Vagina (tissue), 2 donors: ENCODE measurements at regions not wholly inside any gene's neighbourhood (a gene's known extent, or its start where the extent isn't known, plus 50 kb on each side); places are given as distances from the start of the nearest gene placed in this dataset.

ENCODE experiments used
- DNase-seq, 2 donors: peaks; one replicate each; pipeline ENCODE4 v3.0.0-alpha.2; 2017; ENCODE audit errors: extremely low spot score in 2 of 2
- H3K27ac ChIP-seq: fragments of 200-600 bp; sonication (generic); one replicate; pipeline ENCODE4 v1.5.1; 2019
- H3K27me3 ChIP-seq: fragments of 200-600 bp; sonication (generic); one replicate; pipeline ENCODE4 v1.5.1; 2019
- H3K36me3 ChIP-seq, 2 donors: fragments of 200-600 bp; sonication (generic); one replicate each; pipeline ENCODE4 v1.5.1; 2017 to 2019
- H3K4me1 ChIP-seq: fragments of 200-600 bp; sonication (generic); one replicate; pipeline ENCODE4 v1.5.1; 2019
- H3K4me3 ChIP-seq, 2 donors: fragments of 200-600 bp; sonication (generic); 1 replicate in 1 of 2; 2 replicates in 1 of 2; pipeline ENCODE4 v1.5.1; 2016 to 2019
- H3K9me3 ChIP-seq: fragments of 200-600 bp; sonication (generic); one replicate; pipeline ENCODE4 v1.5.1; 2019
- CTCF ChIP-seq, 3 experiments: fragments of 450-650 bp in 2 of 3; fragments of 200-600 bp in 1 of 3; sonication (generic) in 1 of 3; IDR thresholded peaks; one replicate each; pipeline ENCODE4 v1.5.1; 2017 to 2019; ENCODE audit warnings: antibody characterized with exemption in 3 of 3, mild to moderate bottlenecking in 2 of 3, moderate library complexity in 2 of 3
- POLR2A ChIP-seq, 2 donors: fragments of 450-650 bp; IDR thresholded peaks; one replicate each; pipeline ENCODE4 v1.6.1; 2017; ENCODE audit warnings: antibody characterized with exemption in 2 of 2, mild to moderate bottlenecking in 2 of 2, moderate library complexity in 2 of 2
- POLR2AphosphoS5 ChIP-seq, 2 donors: sonication (generic); formaldehyde crosslinking; IDR thresholded peaks; one replicate each; pipeline ENCODE4 v1.9.0; 2017; ENCODE audit warnings: antibody characterized with exemption in 2 of 2, mild to moderate bottlenecking in 2 of 2, low read depth in 1 of 2; ENCODE audit not compliant: insufficient read depth in 1 of 2
- intact Hi-C: fragments of 100-400 bp; cut with DNase I; formaldehyde crosslinking; loops from one replicate; pipeline ENCODE4 v1.15.1; 2023

- H3K27me3 ChIP-seq, result no peaks in the 10 kb centered on the region
- H3K9me3 ChIP-seq, result no peaks in the 10 kb centered on the region
- peaks cover 8% of the 10 kb centered on the region for H3K4me1 ChIP-seq
- TF ChIP-seq POLR2AphosphoS5 (IDR thresholded peaks at IDR 0.05; ENCODE audit: insufficient read depth in 1 of 2, low read depth in 1 of 2), result no peak
- TF ChIP-seq POLR2A (IDR thresholded peaks at IDR 0.05), result no peak
- no peak for TF ChIP-seq CTCF (IDR thresholded peaks at IDR 0.05)
- intact Hi-C loops, result no loop called here
- H3K36me3 ChIP-seq, result no peaks in the 10 kb centered on the region
- DNase-seq, result no peak
- H3K4me3 ChIP-seq, result no peak overlapping the region
- no peak overlapping the region for H3K27ac ChIP-seq
These were observed 636.1 kb downstream of the TMTC2 start for GRCh38 chr12:83322809-83323208.

- Histone ChIP-seq H3K4me3 (no peak overlapping the region), H3K9me3 (no peaks in the 10 kb centered on the region), H3K4me1 (peaks cover 8% of the 10 kb centered on the region), H3K36me3 (no peaks in the 10 kb centered on the region), H3K27me3 (no peaks in the 10 kb centered on the region), H3K27ac (no peak overlapping the region)
- TF ChIP-seq POLR2AphosphoS5 (IDR thresholded peaks at IDR 0.05; ENCODE audit: insufficient read depth in 1 of 2, low read depth in 1 of 2), result no peak
- TF ChIP-seq CTCF (IDR thresholded peaks at IDR 0.05), result no peak
- no peak for TF ChIP-seq POLR2A (IDR thresholded peaks at IDR 0.05)
- intact Hi-C loops, result no loop called here
- DNase-seq, result no peak
These were observed 635.3 kb downstream of the TMTC2 start for GRCh38 chr12:83321971-83322370.

GRCh38 chr12:83320350-83320749, 633.6 kb downstream of the TMTC2 start:
- Histone ChIP-seq H3K4me3 (no peak overlapping the region), H3K4me1 (peaks cover 8% of the 10 kb centered on the region), H3K27ac (no peak overlapping the region), H3K9me3 (no peaks in the 10 kb centered on the region), H3K27me3 (no peaks in the 10 kb centered on the region), H3K36me3 (no peaks in the 10 kb centered on the region)
- DNase-seq, result no peak
- TF ChIP-seq CTCF (IDR thresholded peaks at IDR 0.05) (no peak), POLR2A (IDR thresholded peaks at IDR 0.05) (no peak), POLR2AphosphoS5 (IDR thresholded peaks at IDR 0.05; ENCODE audit: insufficient read depth in 1 of 2, low read depth in 1 of 2) (no peak)
- intact Hi-C loops, result no loop called here

- H3K4me1 ChIP-seq, result peaks cover 8% of the 10 kb centered on the region
- H3K4me3 ChIP-seq, result no peak overlapping the region
- no peaks in the 10 kb centered on the region for H3K27me3 ChIP-seq
- H3K9me3 ChIP-seq, result no peaks in the 10 kb centered on the region
- no peaks in the 10 kb centered on the region for H3K36me3 ChIP-seq
- no peak overlapping the region for H3K27ac ChIP-seq
- intact Hi-C loops, result no loop called here
- TF ChIP-seq POLR2A (IDR thresholded peaks at IDR 0.05), result no peak
- no peak for TF ChIP-seq CTCF (IDR thresholded peaks at IDR 0.05)
- no peak for TF ChIP-seq POLR2AphosphoS5 (IDR thresholded peaks at IDR 0.05; ENCODE audit: insufficient read depth in 1 of 2, low read depth in 1 of 2)
- no peak for DNase-seq
These were observed 631.8 kb downstream of the TMTC2 start for GRCh38 chr12:83318386-83319098.

GRCh38 chr12:83317595-83317994, 630.9 kb downstream of the TMTC2 start:
- H3K36me3 ChIP-seq, result no peaks in the 10 kb centered on the region
- H3K27me3 ChIP-seq, result no peaks in the 10 kb centered on the region
- no peak overlapping the region for H3K4me3 ChIP-seq
- no peak overlapping the region for H3K27ac ChIP-seq
- H3K4me1 ChIP-seq, result peaks cover 8% of the 10 kb centered on the region
- H3K9me3 ChIP-seq, result no peaks in the 10 kb centered on the region
- no peak for TF ChIP-seq POLR2A (IDR thresholded peaks at IDR 0.05)
- TF ChIP-seq CTCF (IDR thresholded peaks at IDR 0.05), result no peak
- no peak for TF ChIP-seq POLR2AphosphoS5 (IDR thresholded peaks at IDR 0.05; ENCODE audit: insufficient read depth in 1 of 2, low read depth in 1 of 2)
- intact Hi-C loops, result no loop called here
- DNase-seq, result no peak
